BLaER1 (cell line): ENCODE measurements at regions not wholly inside any gene's neighbourhood (a gene's known extent, or its start where the extent isn't known, plus 50 kb on each side); places are given as distances from the start of the nearest gene placed in this dataset.

Experiments used
- H3K27ac ChIP-seq: shearing (Covaris generic); formaldehyde crosslinking; 2 replicates; pipeline ENCODE4 v1.8.1; 2022
- H3K27me3 ChIP-seq: shearing (Covaris generic); formaldehyde crosslinking; 2 replicates; pipeline ENCODE4 v1.8.1; 2022
- H3K36me3 ChIP-seq: shearing (Covaris generic); formaldehyde crosslinking; 2 replicates; pipeline ENCODE4 v1.8.1; 2022
- H3K4me1 ChIP-seq: shearing (Covaris generic); formaldehyde crosslinking; 2 replicates; pipeline ENCODE4 v1.8.1; 2022
- H3K4me2 ChIP-seq: shearing (Covaris generic); formaldehyde crosslinking; 2 replicates; pipeline ENCODE4 v1.8.1; 2022
- H3K4me3 ChIP-seq: shearing (Covaris generic); formaldehyde crosslinking; 2 replicates; pipeline ENCODE4 v1.8.1; 2022
- H3K9ac ChIP-seq: shearing (Covaris generic); formaldehyde crosslinking; 2 replicates; pipeline ENCODE4 v1.8.1; 2022
- H3K9me3 ChIP-seq: shearing (Covaris generic); formaldehyde crosslinking; 2 replicates; pipeline ENCODE4 v1.8.1; 2022
- H4K20me1 ChIP-seq: shearing (Covaris generic); formaldehyde crosslinking; 2 replicates; pipeline ENCODE4 v1.8.1; 2022
- Cebpa-rat ChIP-seq: shearing (Covaris generic); IDR thresholded peaks from 2 replicates; pipeline ENCODE4 v1.8.1; 2022

DNA sequence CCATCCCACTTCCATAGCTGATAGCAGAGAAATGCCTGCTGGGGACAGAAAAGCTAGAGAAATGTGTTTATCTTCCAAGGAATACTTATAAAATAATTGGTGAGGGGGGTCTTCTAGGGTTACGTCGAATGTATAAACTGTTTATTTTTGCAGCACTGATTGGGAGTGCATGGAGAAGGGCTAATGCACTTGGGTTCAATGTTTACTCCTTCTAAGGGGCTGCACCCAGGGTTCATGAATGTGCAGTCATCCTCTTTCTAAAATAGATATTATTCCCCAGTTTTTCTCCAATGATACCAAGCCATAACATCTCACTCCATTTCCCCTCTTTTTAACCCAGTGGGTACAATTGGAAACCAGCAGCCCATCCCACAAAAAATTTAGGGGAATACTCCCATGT is 336.9 kb downstream of the ETS1 start:
- no peak overlapping the region for H3K4me2 ChIP-seq
- H3K4me3 ChIP-seq, result no peak overlapping the region
- H4K20me1 ChIP-seq, result no peaks in the 10 kb centered on the region
- TF ChIP-seq Cebpa-rat, result no peak
- H3K36me3 ChIP-seq, result no peaks in the 10 kb centered on the region
- H3K9ac ChIP-seq, result no peak overlapping the region
- H3K27me3 ChIP-seq, result no peaks in the 10 kb centered on the region
- H3K27ac ChIP-seq, result no peak overlapping the region
- no peaks in the 10 kb centered on the region for H3K4me1 ChIP-seq
- H3K9me3 ChIP-seq, result no peaks in the 10 kb centered on the region

DNA sequence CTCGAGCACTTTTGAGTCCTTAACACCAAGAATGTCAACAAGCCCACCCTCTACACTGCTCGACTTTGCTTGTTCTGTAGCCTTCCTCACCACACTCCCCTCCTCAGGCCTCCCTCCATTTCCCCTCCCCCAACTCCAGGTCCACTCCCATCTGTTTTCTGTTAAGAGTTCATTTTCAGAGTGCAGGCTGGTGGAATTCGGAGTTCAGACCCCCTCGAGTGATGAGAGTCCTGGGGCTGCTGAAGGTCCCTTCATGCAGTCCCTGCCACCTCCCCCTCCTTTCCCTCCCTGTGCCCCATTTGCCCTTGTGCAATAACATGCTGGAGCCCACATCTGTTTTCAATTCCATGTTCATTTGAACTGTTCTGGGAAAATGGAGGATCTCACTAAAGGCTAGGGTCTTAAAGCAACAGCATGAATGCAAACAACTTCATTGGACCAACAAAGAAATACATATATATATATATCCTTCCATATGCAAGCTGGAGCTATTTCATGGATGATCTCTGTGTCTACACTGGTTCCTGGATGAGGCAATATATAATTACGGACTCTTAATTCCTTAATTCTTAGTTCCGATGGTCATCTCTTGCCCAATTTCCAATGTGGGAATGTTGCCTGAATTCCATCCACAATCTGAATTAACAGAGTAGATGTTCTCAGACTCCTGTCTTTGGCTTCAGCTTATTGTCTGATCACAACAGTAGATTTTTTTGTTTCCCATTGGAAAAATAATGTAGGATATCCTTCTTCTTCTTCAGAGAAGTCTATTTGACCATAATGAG is 340.4 kb downstream of the ETS1 start:
- H3K4me2 ChIP-seq, result no peak overlapping the region
- no peak overlapping the region for H3K4me3 ChIP-seq
- no peaks in the 10 kb centered on the region for H3K4me1 ChIP-seq
- H3K27ac ChIP-seq, result no peak overlapping the region
- H3K9me3 ChIP-seq, result no peaks in the 10 kb centered on the region
- no peaks in the 10 kb centered on the region for H3K36me3 ChIP-seq
- no peaks in the 10 kb centered on the region for H4K20me1 ChIP-seq
- TF ChIP-seq Cebpa-rat, result no peak
- no peak overlapping the region for H3K9ac ChIP-seq
- no peaks in the 10 kb centered on the region for H3K27me3 ChIP-seq

DNA sequence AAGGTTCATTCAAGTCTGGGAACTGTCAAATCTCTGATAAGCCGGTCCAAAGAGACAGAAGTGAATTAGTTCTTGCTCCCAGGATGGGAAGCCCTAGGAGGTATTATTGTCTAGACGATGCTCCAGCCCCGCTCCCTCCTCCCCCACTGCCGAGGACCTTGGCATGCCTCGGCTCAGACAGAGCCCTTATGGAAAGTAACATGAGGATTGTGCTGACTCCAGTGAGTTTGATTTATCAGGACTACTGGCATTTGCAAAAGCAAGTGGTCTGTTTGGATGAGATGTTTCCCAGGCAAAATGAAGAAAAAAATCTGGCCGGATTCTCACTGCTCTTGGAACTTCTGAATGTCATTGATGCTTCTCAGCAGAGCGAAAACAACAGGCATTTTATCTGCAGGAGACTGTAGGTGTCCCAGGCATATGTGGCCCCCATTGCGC is 341.0 kb downstream of the ETS1 start:
- no peak for TF ChIP-seq Cebpa-rat
- Histone ChIP-seq H3K4me3 (no peak overlapping the region), H3K27me3 (no peaks in the 10 kb centered on the region), H4K20me1 (no peaks in the 10 kb centered on the region), H3K4me2 (no peak overlapping the region), H3K36me3 (no peaks in the 10 kb centered on the region), H3K27ac (no peak overlapping the region), H3K9me3 (no peaks in the 10 kb centered on the region), H3K9ac (no peak overlapping the region), H3K4me1 (no peaks in the 10 kb centered on the region)

DNA sequence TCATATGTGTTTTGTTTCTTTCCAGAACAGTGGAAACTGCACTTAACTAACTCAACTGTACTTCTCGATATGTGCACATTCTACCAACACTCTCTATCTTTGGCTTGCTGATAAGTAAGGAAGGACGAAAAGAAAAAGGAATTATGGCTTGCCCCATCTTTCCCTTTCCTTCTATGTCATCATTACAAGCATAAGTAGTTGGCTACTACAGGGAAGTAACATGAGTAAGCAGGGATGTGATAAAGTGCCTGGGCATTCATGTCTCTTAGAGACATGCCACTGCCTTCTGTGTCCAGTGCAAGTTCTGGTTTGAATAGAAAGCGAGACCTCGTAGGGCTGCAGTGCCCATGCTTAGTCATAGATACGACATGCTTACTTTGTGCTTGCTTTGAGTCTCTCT is 342.5 kb downstream of the ETS1 start:
- Histone ChIP-seq H3K4me2 (no peak overlapping the region), H3K4me1 (no peaks in the 10 kb centered on the region), H3K9me3 (no peaks in the 10 kb centered on the region), H3K27ac (no peak overlapping the region), H3K27me3 (no peaks in the 10 kb centered on the region), H3K4me3 (no peak overlapping the region), H3K9ac (no peak overlapping the region), H4K20me1 (no peaks in the 10 kb centered on the region), H3K36me3 (no peaks in the 10 kb centered on the region)
- TF ChIP-seq Cebpa-rat, result no peak

DNA sequence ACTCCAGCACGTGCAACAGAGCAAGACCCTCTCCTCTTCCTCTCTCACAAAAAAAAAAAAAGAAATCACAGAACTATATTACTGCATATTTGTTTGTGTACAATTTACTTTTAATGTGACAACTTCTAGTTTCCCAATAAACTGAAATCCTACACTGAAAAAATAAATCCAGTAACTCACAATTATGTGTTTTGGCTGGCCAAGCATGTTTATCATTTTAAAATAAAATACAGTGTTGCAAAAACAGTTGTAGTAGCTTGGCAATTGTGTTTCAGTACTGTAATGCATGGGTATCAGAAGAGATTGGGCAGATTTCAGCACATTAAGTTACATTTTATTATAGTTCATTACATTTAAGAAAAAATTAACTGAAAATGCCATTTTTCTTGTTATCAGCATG is 344.9 kb downstream of the ETS1 start:
- no peak for TF ChIP-seq Cebpa-rat

DNA sequence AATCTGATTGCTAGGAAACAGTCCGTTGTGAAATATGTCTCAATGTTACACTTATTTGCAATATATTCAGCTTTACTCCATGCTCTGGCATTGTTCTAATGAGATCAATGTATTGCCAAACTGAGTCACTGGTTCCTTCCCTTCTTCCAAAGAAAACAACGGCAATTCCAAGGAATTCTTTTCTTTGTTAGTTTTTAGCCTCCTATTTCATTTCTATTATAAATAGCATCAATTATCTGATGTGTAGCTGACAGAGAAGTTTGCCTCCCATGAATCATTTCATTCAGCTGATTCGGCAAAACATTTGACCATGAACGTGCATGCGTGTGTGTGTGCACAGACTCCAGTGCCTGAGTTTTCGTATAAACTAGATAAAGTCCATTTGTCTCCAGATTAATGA is 346.8 kb downstream of the ETS1 start:
- Histone ChIP-seq H3K4me2 (no peak overlapping the region), H3K9me3 (peaks cover 5% of the 10 kb centered on the region; the same call in 1 of the 2 replicates), H4K20me1 (no peaks in the 10 kb centered on the region), H3K27me3 (no peaks in the 10 kb centered on the region), H3K36me3 (no peaks in the 10 kb centered on the region), H3K27ac (no peak overlapping the region), H3K9ac (no peak overlapping the region), H3K4me3 (no peak overlapping the region), H3K4me1 (no peaks in the 10 kb centered on the region)
- no peak for TF ChIP-seq Cebpa-rat

More for the DNA sequence above, 344.9 kb downstream of the ETS1 start:
- Histone ChIP-seq H4K20me1 (no peaks in the 10 kb centered on the region), H3K4me2 (no peak overlapping the region), H3K27me3 (no peaks in the 10 kb centered on the region), H3K36me3 (no peaks in the 10 kb centered on the region), H3K27ac (no peak overlapping the region), H3K9me3 (peaks cover under 1% of the 10 kb centered on the region; the same call in 1 of the 2 replicates), H3K4me1 (no peaks in the 10 kb centered on the region), H3K4me3 (no peak overlapping the region), H3K9ac (no peak overlapping the region)

DNA sequence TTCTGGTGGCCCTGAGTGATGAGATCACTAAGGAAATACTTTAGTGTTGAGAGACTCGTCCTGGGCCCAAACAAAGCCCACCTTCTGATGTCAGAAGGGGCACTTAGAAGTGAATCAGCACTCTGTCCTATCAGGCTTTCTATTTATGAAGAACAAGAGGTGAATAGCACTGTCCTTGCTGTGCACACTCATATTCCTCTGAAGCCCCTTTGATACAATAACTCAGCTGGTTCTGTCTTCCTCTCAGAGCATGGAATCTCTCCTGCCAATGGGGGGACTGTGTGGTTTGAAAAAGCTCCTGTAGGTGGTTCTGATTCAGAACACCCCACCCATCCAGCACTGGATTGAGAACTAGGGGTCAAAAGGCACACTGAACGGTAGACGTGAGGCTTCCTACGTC is 348.1 kb downstream of the ETS1 start:
- Histone ChIP-seq H3K4me2 (no peak overlapping the region), H3K9me3 (peaks cover 5% of the 10 kb centered on the region; the same call in 1 of the 2 replicates), H3K27me3 (no peaks in the 10 kb centered on the region), H3K9ac (no peak overlapping the region), H3K27ac (no peak overlapping the region), H3K4me1 (no peaks in the 10 kb centered on the region), H4K20me1 (no peaks in the 10 kb centered on the region), H3K4me3 (no peak overlapping the region), H3K36me3 (no peaks in the 10 kb centered on the region)
- no peak for TF ChIP-seq Cebpa-rat

DNA sequence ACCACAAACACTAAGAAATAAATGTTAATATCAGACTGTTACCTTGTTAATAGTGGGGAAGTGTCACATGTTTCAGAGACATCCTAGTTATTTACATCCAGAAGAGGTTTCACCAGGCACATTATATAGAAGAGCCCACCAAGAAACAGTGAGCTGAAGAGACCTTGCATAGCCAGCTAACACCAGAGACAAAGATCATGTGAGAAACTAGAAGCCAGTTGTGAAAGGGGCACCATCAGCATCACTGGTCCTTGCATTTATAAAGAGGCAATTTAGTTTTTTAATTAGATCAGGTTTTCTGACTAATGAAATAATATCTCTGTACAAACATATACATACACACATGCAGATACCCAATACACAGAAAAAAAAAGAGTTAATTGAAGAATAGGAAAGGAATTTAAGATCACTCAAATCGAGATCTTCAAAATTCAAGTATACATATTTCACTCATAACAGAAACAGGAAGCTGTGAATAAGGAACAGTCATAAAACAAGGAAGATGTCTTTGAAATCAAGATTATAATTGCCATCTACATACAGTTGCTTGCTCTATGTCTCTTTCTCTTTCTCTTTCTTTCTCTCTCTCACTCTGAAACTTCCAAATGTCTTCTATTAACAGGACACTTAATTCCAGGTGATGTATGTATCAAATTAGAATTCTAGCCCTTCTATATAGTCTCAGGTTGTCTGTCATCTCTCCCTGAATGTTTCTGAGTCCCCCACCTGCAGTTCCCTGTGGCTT is 348.7 kb downstream of the ETS1 start:
- Histone ChIP-seq H3K27me3 (no peaks in the 10 kb centered on the region), H4K20me1 (no peaks in the 10 kb centered on the region), H3K9me3 (peaks cover 5% of the 10 kb centered on the region; the same call in 1 of the 2 replicates), H3K4me3 (no peak overlapping the region), H3K36me3 (no peaks in the 10 kb centered on the region), H3K9ac (no peak overlapping the region), H3K4me2 (no peak overlapping the region), H3K27ac (no peak overlapping the region), H3K4me1 (no peaks in the 10 kb centered on the region)
- no peak for TF ChIP-seq Cebpa-rat

DNA sequence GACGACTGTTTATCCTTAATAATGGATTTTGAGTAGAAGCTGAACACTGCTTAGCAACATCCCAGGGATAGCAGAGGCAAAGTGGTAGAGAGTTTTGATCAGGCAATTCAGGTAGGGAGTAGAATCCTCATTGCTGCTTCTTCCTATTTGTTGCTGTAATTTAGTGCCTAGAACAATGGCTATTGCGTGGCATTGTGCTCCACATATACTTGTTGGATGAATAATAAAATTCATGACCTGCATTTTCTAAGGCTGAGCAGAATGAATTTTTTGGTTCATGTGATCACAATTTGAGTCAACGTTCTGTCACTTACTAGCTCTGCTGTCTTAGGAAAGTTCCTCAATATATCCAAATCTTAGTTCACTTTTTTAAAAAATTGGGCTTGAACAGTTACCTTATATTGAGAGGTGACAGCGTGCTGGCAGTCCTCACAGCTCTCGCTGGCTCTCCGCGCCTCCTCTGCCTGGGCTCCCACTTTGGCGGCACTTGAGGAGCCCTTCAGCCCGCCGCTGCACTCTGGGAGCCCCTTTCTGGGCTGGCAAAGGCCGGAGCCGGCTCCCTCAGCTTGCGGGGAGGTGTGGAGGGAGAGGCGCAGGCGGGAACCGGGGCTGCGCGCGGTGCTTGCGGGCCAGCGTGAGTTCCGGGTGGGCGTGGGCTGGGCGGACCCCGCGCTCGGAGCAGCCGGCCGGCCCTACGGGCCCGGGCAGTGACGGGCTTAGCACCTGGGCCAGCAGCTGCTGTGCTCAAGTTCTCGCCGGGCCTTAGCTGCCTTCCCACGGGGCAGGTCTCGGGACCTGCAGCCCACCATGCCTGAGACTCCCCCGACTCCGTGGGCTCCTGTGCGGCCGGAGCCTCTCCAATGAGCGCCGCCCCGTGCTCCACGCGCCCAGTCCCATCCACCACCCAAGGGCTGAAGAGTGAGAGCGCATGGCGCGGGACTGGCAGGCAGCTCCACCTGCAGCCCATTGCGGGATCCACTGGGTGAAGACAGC is 350.6 kb downstream of the ETS1 start:
- Histone ChIP-seq H3K4me3 (no peak overlapping the region), H3K9ac (no peak overlapping the region), H3K9me3 (peaks cover 5% of the 10 kb centered on the region; the same call in 1 of the 2 replicates), H3K27ac (no peak overlapping the region), H4K20me1 (no peaks in the 10 kb centered on the region), H3K4me1 (no peaks in the 10 kb centered on the region), H3K4me2 (no peak overlapping the region), H3K27me3 (no peaks in the 10 kb centered on the region), H3K36me3 (no peaks in the 10 kb centered on the region)
- no peak for TF ChIP-seq Cebpa-rat
